ENCODE measurements at regions not wholly inside any gene's neighbourhood (a gene's known extent, or its start where the extent isn't known, plus 50 kb on each side); places are given as distances from the start of the nearest gene placed in this dataset.

DNA sequence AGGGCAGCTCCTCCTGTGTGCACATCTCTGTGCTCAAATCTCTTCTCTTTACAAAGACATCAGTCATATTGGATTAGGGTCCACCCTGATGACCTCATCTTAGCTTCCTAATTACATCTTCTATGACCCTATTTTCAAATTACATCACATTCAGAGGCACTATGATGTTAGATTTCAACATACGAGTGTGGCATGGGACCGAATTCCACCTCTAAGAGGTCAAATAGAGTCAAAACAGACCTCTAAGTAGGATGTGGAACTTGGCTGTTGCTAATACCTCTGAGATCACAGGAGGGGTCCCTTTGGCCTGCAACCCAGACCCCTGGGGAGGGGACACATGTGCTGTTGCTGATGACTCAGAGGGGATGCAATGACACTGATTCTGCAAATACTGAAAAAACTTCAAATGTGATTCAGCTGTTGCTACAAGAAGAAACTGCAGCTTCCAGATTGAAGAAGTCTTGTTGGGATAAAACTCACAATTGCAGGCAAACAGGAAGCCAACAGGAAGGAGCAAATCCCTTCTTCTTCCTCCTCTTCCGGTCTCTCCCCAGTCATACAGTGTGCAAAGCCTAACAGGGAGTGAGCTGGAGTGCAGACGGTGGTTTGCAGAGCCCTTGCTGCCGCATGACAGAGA, 216.2 kb downstream of the MYLK4 start:
- no peak for DNase-seq

DNA sequence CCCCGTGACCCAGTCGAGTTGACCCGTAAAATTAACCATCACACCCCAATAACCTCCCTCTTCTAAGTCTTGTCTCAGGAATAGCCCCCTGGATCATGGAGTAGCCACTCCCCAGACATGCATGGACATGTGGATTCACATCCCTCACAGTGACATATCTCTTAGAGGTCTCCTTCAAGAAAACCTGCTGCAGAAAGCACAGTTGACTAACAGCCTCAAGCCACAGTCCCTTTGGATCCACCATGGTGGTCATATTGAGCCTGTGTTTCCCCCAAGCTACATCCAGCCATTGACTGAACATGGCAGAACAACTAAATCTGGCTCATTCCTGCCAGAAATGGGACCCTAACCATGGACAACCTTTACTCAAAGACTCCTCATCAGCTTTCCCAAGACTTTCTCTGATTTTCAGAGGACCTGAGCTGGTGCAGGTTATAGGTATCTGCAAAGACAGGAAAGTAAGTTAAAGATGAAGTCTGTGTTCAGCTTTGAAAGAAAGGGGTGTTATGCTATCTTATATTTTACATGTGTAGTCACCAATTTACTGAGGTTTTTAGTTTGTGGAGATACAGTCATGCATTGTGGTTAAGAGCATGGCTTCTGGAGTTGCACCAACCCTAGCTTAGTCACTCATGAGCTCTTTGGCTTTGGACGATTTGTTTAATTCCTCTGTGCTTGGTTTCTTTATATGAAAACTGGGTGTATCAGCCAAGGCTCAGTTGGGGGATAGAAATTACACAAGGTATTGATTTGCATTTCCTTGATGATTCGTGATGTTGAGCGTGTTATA, 219.1 kb downstream of the MYLK4 start:
- no peak for DNase-seq

DNA sequence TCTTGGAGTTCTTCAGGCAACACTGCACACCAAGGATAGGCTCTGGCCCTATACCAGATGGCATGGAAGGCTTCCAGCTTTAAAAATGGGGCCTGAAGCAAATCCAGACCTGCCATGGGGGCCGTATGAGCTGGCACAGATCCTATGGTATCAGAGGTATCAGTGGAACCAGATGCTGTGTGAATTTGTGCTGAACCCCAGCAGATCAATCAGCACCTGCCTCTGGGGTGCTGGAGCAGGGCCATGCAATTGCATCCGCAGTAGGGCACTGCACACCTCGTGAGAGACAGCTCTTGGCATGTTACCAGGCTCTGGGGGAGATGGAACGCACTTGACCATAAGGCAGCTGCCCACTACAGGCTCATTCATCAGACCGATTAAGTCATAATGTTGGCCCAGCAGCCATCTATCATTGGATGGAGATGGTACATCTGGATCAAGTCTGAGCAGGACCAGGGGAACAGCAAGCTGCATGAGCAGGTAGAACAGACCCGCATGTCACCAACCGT, 221.5 kb downstream of the MYLK4 start:
- peak; percentile 82 for DNase-seq

DNA sequence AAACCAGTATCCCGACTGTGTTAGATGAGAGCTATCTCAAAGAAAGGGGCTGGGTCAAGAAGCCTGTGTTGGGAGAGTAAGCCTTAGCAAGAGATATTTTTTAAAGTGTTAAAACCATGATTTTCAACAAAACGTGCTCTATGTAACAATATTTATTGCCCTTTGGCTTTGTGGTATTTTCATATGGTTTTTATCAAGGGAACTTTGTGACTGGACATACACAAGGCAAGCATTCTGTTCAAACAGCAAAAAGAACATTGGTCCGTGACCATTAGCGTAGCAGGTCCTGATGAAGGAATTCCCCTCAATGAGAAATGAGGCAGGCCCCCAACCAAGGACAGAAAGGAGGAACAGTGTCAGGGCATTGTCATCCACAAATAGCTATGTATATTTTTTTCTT, 222.6 kb downstream of the MYLK4 start:
- DNase-seq, result no peak

DNA sequence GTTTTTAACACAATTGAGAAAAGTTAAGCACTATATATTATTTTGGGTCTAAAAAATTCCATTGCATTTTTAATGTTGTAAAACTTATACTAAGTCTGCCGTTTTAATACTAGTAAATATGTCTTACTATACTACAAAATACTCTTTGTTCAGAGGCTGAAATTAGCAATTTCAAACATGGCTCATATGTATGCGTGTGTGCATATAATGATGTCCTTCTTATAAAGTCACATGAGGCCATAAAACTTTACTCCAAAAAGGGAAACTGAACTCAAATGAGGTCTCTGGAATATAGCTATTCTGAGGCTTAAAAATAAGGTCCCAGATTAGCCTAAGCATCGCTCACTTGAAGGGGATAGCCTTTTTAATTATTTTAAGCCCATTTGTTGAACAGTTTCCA, 224.0 kb downstream of the MYLK4 start:
- DNase-seq, result no peak

DNA sequence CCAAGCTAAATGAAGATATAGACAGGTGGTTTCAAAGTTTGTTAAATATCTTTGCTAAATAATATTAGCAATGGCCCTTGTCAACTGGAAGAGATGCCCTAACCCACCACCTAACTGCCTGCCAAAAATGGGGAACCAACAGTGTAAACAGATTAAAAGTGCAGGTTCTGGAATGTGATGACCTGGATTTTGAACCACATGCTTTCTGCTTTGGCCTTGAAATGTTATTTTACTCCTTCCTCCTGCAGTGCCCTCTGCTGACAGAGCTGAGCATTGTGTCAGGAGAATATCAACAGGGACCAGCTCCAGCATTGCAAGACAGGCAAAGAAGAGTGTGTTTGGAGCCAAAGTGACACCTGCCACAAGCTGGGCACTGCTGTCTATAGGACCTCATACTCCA, 226.6 kb downstream of the MYLK4 start:
- DNase-seq, result no peak

DNA sequence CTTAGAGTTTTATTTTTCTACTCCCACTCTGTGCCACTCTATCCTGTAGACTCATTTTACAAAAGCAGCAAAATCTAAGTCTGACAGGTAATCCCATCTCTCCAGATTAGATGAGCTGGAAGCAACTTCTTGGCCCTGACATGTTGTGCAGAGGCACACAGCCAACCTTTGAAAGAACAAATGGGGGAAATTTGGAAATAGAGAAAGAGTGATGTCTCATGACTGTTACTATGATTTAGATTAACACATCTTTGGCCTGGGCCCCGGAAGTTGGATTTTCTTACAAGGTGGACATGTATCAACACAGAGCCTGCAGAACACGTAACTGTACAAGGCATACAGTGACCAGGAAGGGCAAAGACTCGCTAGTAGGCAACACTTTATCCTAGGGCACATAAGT, 227.7 kb downstream of the MYLK4 start:
- DNase-seq, result no peak

DNA sequence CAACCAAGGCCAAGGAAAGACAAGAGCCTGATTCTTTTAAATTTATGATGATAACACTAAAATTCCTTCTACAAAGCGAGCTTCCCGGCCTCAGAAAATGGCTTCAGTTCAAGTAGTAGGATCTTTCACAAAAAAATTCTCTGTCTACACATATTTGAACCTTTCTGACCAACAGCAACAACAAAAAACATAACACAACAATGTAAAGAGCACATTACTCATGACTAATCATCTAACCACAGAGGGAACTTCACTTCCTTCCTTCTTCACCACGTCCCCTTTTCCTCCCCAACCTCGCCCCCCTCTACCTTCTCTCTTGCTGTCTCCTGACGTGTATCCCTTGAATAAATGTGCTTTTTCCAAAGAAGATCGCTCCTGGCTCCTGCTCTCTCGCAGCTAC, 228.2 kb downstream of the MYLK4 start:
- DNase-seq, result no peak

DNA sequence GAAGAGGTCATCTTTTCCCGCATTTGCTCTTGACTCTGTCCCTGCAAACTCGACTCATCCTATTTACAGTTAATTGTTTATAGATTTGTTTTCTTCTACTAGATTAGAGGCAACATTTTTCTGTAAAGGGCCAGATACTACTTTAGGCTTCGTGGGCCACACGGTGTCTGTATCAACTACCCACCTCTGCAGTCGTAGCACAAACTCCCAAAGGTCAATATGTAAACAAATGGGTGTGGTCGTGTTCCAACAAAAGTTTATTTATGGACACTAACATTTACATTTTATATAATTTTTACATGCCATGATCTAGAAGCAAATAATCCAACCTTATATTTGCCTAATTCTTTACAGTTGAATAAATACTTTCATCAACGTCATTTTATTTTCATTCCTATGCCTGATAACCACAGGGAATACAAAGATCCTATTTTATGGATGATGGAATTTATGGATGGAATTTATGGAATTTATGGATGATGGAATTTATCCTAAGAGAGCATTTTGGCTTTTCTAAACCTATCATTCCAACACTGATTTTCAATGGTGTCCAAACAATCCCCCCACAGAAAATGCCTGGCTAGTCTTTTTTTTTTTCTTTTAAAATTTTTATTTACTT, 232.8 kb downstream of the MYLK4 start:
- no peak for DNase-seq

DNA sequence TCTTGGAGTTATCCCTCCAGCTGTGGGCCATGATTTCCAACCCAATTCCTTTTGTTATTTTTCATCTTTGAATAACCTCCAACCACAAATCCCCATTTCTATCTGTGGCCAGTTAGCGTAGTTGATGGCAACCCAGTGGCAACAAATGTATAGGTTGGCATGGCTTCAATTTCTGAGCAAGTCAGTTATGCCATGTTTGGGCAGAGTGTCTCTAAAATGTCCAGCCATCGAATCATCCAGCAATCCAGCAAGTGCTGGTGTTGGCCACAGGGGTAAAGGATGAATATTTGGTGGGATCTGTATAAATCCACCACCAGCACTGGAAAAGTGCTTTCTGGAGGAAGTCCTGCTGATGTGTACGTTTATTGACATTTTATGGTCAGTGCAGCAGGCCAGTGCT, 233.3 kb downstream of the MYLK4 start:
- no peak for DNase-seq

DNA sequence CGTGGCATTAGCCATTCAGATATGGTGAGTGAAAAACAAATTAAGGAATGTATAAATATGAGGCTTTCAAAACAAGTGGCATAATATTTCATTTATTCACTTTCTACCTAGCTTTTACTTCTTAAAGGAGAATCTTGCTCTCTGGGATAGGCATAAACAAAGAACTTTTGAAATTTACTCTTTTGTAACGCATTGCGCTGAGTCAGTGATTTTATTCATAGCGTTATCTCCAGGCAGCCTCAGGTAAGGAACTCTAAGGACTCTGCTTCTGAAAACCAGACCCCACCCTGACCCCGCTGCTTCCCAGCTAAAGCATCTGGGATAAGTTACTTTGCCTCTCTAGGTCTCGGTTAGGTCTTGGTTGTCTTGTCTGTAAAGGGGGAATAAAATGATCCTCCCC, 234.7 kb downstream of the MYLK4 start:
- DNase-seq, result no peak

DNA sequence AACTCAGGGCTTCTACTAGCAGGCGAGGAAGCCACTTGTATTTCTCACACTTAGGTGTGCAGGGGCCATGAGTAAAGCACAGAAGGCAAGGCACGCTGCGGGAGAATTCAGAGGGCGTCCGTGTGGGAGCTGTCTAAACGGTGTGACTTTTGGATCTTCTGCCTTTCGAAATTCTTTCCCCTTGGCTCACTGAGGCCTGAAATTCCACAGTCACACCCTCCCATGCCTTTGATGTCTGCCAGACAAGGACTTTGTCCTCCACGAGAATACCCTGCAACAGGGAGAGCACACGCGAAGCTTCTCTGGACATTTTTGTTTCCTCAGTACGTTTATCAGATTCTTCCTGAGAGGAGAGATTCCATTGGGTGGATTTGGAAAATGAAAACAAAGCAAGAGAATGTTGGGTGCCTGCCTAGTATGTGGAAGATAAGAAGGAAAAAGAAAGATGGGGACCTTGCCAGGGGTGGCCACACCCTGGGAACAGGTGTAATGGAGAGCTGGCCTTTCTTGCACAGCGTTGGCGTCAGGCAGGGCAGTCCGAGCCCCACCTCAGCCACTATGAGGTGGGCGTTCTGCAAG, 235.7 kb downstream of the MYLK4 start:
- DNase-seq, result no peak

DNA sequence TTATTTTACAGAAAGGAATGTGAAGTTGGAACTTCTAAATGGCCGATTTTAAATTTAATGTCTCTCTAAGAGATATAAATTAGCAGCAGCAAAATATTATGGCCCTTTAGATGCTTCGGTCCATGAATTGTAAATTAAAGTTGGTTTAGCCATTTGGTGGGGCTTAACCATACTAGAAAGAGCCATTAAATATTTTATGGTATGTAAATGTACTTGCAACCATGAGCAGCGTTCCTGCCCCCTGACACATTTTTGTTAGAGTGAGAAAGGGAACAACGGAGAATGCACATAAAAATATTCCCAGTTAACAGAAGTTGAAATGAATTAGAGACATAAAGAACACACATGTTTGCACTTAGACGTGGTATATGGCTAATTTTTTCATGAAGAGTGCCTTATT, 237.9 kb downstream of the MYLK4 start:
- DNase-seq, result no peak

DNA sequence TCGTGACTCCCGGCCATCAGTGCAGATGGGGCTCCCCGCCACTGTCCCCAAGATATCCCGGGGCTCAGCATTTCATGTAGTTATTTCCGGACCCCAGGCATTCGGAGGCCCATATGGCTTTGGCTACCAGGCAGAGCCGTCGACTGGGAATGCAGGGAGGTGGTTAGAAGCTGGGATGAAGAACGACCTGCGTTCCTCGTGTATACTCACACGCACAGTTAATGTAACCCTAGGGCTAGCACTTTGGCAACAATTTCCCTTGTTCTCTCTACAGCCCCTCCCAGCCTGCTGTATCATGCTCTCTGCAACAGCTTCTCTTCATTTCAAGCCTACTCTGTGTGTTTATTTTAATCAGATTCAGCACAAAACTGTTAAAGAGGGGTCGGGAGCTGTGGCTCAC, 240.4 kb downstream of the MYLK4 start:
- DNase-seq, result no peak

DNA sequence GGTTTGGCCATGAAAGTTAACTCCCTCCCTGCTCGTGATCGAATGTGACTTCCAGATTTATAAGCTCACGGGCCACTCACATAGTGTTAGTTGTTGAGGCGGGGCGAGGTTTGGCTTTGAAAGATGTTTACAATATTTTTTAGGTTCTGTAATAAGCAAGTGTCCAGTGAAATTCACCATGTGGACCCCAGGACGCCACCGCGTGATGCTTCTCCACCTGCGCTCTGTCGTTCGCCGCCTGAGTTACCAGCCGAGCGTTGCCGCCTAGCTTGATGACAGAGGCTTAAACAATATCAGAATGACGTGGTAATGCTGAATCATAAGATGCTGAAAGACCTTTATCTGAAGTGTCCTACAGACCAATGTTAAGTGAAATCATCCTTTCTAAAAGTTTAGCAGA, 241.0 kb downstream of the MYLK4 start:
- DNase-seq, result no peak

DNA sequence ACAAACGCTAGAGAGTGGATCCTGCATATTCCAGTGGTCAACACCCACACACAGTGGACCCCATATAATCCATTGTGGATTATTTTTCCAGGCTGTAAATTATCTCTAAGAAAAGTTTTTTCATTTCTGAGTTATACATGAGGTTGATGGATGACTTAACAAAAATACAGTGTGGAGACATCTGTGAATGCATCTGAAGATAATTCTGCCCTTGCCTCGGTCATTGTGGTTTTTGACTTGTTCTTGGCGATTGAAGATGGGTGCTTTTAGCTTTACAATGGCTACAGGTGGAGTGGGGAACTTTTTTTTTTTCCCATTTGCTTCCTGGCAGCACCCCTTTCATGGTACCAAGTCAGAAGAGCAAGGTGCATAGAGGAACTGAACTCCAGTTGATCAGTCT, 242.7 kb downstream of the MYLK4 start:
- no peak for DNase-seq

DNA sequence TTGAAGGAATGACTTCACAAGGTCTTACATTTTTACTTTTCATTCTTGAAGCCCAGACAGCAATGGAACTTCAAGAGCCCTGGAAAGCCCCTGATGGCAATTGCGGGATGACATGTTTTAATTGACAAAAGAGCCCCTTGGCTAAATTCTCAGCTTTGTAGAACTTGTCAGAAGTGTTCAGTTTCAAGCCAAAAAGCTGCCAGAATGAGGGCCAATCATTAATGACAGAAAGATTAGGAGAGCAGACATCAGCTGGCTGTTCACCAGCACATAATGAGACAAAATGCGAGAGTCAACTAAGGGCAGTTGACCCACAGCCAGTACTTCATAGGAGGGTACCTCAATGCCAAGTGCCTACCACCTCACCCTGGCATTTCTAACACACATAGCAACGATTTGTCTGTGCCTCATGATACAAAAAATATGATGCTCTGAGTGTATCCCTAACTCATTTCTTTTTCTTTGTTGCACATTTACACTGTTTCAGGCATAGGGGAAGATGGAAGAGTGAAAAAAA, 243.1 kb downstream of the MYLK4 start:
- no peak for DNase-seq

DNA sequence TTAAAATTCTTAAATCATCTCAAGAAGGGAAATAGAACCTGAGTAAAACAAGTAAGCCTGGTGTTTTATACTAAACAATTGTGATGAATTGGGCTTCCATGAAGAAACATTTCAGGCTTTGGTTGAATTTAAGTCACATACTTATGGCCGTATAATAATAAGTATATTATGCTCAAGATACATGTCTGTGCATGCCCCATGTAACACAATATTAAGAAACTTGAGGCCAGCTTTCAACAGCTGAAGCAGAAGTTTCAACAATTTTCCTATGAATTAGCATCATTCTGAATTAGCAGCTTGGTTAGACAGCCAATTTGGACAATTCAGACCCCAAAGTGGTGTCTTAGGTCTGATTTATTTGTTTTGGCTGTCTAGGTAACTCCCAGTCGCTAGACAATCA, 243.7 kb downstream of the MYLK4 start:
- no peak for DNase-seq

DNA sequence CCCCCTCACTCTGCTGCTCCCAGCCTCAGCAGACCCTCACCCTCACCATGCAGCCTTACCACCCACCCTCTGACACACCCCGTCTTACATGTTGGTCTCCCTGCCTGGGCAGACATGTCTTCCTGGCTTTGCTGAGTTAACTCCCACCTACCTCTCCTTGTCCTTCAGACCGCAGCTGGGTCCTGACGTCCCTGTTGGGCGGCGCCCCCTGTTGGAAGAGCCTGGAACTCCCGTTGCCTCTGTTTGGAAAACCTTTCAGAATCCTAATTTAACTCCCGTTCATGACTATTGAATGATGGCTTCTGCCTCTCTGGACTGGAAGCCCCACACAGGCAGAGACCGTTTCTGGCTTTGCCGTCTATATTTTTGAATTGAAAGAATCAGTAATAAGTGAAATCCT, 245.1 kb downstream of the MYLK4 start:
- DNase-seq, result no peak

DNA sequence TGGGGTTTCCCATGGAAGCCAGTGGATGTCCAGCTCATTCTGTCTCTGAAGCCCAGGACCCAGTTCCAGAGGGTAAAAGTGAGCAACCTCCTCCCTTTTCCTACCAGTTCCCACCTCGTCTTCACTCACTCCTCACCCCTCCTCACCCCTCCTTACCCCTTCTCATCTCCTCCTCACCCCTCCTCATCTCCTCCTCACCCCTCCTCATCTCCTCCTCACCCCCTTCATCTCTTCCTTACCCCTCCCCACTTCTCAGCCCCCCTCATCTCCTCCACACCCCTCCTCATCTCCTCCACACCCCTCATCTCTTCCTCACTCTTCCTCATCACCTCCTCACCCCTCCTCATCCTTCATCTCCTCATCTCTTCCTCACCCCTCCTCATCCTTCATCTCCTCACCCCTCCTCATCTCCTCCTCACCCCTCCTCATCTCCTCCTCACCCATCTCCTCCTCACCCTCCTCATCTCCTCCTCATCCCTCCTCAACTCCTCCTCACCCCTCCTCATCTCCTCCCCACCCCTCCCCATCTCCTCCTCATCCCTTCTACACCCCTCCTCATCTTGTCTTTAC, 246.1 kb downstream of the MYLK4 start:
- no peak for DNase-seq

DNA sequence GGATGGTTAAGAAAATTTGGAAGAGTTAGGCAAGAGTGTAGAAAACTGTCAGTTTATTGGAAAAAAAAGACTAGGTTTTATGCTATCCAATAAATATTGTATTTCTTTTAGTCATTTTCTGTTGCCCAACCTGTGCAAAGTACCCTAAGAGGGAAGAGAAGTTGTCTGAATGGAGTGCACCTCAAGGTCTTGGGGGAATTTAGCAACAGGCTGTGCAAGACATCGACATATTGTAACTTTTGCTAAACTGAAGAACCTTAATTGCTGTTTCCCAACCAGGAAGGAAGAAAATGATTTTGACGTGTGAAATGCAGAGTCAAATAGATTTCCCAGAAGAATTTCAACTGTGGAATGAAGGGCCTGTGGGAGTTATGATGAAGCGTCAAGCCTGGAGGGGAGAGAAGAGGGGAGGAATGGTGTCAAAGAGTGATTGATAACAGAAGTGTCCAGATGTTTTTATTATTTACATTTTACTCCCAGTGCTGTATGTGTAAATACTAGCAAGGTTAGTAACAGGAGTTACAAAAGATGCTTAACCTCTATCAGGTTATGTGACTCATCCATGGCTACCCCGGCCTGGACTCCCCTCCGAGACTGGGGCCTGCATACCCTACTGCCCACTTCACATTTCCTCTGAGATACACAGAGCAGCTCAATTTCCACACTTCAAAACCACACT, 246.8 kb downstream of the MYLK4 start:
- DNase-seq, result no peak

DNA sequence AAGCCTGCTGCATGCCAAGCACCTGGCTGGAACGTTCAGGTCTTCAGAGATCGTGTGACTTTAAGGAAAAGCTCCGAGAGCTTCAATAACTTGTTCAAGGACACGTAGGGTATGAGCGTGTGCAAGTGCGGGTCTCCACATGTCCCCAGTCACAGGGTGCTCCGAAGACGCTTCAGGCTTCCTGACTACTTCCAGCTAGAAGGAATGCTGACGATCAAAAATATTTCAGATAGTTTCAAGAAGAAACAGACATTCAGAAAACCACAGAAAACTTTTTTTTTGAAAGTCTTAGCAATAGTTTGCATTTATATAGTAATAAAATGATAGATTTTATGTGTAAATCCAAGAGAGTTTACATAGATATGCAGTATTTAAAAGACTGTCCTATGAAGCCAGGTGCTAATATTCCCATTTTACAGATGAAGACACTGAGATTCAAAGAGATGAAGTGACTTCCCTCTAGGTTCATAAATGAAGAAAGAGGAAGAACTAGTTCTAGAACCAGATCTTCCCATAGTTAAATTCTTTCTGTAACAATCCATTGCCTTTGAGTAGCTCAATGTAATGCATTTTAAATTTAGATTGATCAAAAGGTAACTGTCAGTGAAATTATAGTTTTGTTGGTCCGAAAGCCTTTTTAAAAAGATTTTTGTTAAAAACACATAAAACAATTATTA, 247.6 kb downstream of the MYLK4 start:
- no peak for DNase-seq

Data from NCI-H1092 treated with DMSO at 0.1 percent for 48 hours (cell line).